Inferior parietal cortex (tissue), 1 donor: ENCODE measurements at regions not wholly inside any gene's neighbourhood (a gene's known extent, or its start where the extent isn't known, plus 50 kb on each side); places are given as distances from the start of the nearest gene placed in this dataset.
"Not testable (repeated sequence)": the region's sequence is repeated elsewhere in the genome, so short reads cannot be mapped to it uniquely, and the experiment has no call there.

Experiments
- DNase-seq: peaks from one replicate; pipeline ENCODE4 v3.0.0-alpha.2; 2016; ENCODE audit errors: extremely low spot score

- not testable (repeated sequence) for DNase-seq
Observed at GRCh38 chr9:33734941-33735835, 60.2 kb upstream of the PRSS3 start.

- DNase-seq = no peak
Observed at GRCh38 chr9:33737811-33738606, 57.4 kb upstream of the PRSS3 start.

GRCh38 chr9:33739398-33739797, 56.0 kb upstream of the PRSS3 start:
- no peak for DNase-seq

- DNase-seq = no peak
Observed at GRCh38 chr9:33740075-33740474, 55.3 kb upstream of the PRSS3 start.

DNA sequence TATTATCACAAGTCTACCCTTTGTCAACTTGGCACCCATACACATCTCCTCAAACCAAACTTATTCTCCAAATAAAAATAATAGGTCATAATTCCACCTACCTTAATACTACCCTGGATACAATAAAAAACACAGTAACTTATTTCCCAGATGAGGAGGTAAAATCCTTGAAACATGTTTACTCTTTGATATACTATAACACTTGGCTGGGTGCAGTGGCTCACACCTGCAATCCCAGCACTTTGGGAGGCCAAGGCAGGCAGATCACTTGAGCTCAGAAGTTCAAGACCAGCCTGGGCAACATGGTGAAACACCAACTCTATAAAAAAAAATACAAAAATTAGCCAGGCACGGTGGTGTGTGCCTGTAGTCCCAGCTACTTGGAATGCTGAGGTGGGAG, 54.4 kb upstream of the PRSS3 start:
- DNase-seq = not testable (repeated sequence)

GRCh38 chr9:33742051-33742450, 53.3 kb upstream of the PRSS3 start:
- no peak for DNase-seq

DNA sequence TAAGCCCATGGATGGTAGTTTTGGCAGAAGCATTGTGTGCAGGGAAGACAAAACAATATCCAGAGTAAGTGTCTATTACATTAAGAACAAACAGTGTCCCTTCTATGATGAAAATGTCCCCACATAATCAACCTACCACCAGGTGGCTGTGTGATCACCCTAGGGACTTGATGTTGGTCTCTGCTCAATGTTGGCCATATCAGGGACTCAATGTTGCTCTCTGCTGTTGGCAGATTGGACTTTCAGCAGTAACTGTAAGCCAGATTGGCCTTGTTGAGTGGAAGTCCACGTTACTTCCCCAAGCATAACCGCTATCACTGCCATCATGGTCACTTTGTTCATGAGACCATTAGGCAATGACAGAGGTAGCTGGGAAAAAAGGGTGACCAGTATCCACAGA, 52.8 kb upstream of the PRSS3 start:
- DNase-seq = no peak
